ENCODE measurements at regions not wholly inside any gene's neighbourhood (a gene's known extent, or its start where the extent isn't known, plus 50 kb on each side); places are given as distances from the start of the nearest gene placed in this dataset.

GRCh38 chr6:108746366-108746765 is 101.9 kb upstream of the ARMC2 start:
- H3K4me3 ChIP-seq (ENCODE audit: low read depth, low read length), result no peak overlapping the region
- TF ChIP-seq CTCF (IDR thresholded peaks at IDR 0.05; ENCODE audit: borderline replicate concordance, insufficient read depth, low read depth, low read length), result no peak

GRCh38 chr6:108746836-108747575 is 101.2 kb upstream of the ARMC2 start:
- TF ChIP-seq CTCF (IDR thresholded peaks at IDR 0.05; ENCODE audit: borderline replicate concordance, insufficient read depth, low read depth, low read length), result no peak
- H3K4me3 ChIP-seq (ENCODE audit: low read depth, low read length), result no peak overlapping the region

GRCh38 chr6:108748055-108748454 is 100.2 kb upstream of the ARMC2 start:
- TF ChIP-seq CTCF (IDR thresholded peaks at IDR 0.05; ENCODE audit: borderline replicate concordance, insufficient read depth, low read depth, low read length), result no peak
- H3K4me3 ChIP-seq (ENCODE audit: low read depth, low read length), result no peak overlapping the region

- no peak overlapping the region for H3K4me3 ChIP-seq (ENCODE audit: low read depth, low read length)
- no peak for TF ChIP-seq CTCF (IDR thresholded peaks at IDR 0.05; ENCODE audit: borderline replicate concordance, insufficient read depth, low read depth, low read length)
These were observed 99.3 kb upstream of the ARMC2 start for GRCh38 chr6:108748959-108749358.

GRCh38 chr6:108750801-108751200 is 97.4 kb upstream of the ARMC2 start:
- H3K4me3 ChIP-seq (ENCODE audit: low read depth, low read length), result no peak overlapping the region
- TF ChIP-seq CTCF (IDR thresholded peaks at IDR 0.05; ENCODE audit: borderline replicate concordance, insufficient read depth, low read depth, low read length), result no peak

GRCh38 chr6:108751282-108751681 is 96.9 kb upstream of the ARMC2 start:
- H3K4me3 ChIP-seq (ENCODE audit: low read depth, low read length), result no peak overlapping the region
- no peak for TF ChIP-seq CTCF (IDR thresholded peaks at IDR 0.05; ENCODE audit: borderline replicate concordance, insufficient read depth, low read depth, low read length)
